Brain microvascular endothelial cell (primary cell): ENCODE measurements at regions not wholly inside any gene's neighbourhood (a gene's known extent, or its start where the extent isn't known, plus 50 kb on each side); places are given as distances from the start of the nearest gene placed in this dataset.
A peak's percentile ranks its signal among the peaks of the same experiment; 100 is the strongest.

ENCODE experiments used
- DNase-seq: peaks from one replicate; pipeline ENCODE4 v3.0.0-alpha.2; 2020
- H3K27ac ChIP-seq: fragments of 250-450 bp; sonication (Bioruptor Pico); 2 replicates; pipeline ENCODE4 v1.5.1; 2020; ENCODE audit warnings: mild to moderate bottlenecking, moderate library complexity
- H3K27me3 ChIP-seq: fragments of 250-450 bp; sonication (Bioruptor Pico); replicated peaks from 2 replicates; pipeline ENCODE4 v1.5.1; 2020; ENCODE audit warnings: mild to moderate bottlenecking
- H3K36me3 ChIP-seq: fragments of 250-450 bp; sonication (Bioruptor Pico); replicated peaks from 2 replicates; pipeline ENCODE4 v1.5.1; 2020; ENCODE audit warnings: mild to moderate bottlenecking
- H3K4me3 ChIP-seq: 2 replicates; pipeline ENCODE4 v1.5.1; 2011; ENCODE audit warnings: low read depth, mild to moderate bottlenecking, control low read depth, low read length, moderate library complexity
- in situ Hi-C: cut with HindIII; loops from 2 replicates; pipeline ENCODE4 v1.10.0; 2017; ENCODE audit warnings: low sequenced_read_pairs, low pct_ligation_motif_present
- TF ChIP-seq, protein P1 (sequence below): IDR thresholded peaks from 2 replicates; pipeline ENCODE4 v1.5.1; 2011; ENCODE audit warnings: low read depth, mild to moderate bottlenecking, moderate library complexity, low read length, control low read depth, inconsistent platforms; ENCODE audit errors: missing control alignments

DNA sequence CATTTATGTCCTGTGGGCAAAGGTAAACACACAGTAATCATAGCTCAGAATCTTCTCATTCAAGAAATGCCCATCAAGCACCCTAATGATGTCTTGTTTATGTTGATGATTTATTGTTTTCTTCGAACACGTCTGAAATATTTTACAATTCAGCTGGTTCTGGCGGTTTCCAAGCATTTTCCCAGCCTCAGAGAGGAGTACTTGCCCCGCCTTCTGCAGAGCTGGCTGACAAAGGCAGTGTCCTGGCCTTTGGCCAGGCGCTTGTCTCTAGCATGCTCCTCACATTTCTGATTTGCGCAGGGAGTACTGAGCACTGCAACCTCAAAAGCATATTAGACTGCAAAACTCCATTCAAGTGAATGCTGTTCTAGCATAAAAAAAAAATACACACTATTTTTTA, 314.2 kb upstream of the GNAI1 start:
- in situ Hi-C loops, result loop anchor here (25.0 kb wide), 1 partner anchor 192 kb away; no protein-coding TSS in a partner anchor
- H3K27ac ChIP-seq, result no peak overlapping the region
- DNase-seq, result peak; percentile 84
- no peaks in the 10 kb centered on the region for H3K27me3 ChIP-seq
- H3K36me3 ChIP-seq, result no peaks in the 10 kb centered on the region
- TF ChIP-seq, protein P1, sequence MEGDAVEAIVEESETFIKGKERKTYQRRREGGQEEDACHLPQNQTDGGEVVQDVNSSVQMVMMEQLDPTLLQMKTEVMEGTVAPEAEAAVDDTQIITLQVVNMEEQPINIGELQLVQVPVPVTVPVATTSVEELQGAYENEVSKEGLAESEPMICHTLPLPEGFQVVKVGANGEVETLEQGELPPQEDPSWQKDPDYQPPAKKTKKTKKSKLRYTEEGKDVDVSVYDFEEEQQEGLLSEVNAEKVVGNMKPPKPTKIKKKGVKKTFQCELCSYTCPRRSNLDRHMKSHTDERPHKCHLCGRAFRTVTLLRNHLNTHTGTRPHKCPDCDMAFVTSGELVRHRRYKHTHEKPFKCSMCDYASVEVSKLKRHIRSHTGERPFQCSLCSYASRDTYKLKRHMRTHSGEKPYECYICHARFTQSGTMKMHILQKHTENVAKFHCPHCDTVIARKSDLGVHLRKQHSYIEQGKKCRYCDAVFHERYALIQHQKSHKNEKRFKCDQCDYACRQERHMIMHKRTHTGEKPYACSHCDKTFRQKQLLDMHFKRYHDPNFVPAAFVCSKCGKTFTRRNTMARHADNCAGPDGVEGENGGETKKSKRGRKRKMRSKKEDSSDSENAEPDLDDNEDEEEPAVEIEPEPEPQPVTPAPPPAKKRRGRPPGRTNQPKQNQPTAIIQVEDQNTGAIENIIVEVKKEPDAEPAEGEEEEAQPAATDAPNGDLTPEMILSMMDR, result no peak
- peak overlapping the region; percentile 23 for H3K4me3 ChIP-seq

DNA sequence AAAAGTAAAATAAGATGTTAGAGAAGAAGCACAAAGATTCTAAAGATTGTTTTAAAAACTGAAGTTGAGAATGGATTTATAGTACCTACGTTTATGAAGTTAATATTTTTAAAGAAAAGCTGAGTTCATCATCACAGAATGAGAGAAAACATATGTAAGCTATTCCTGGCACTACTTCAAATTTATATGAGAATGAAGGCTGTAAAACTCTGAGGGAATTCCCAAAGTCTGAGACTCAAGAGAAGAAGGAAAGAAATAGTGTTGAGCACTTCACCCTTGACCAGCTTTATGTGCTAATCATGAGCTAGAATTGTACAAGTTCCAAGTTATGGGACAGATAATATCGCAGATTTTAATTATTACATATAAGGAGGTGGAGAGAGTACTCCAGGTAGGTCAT, 323.7 kb upstream of the GNAI1 start:
- H3K27ac ChIP-seq, result no peak overlapping the region
- no peaks in the 10 kb centered on the region for H3K27me3 ChIP-seq
- H3K4me3 ChIP-seq, result no peak overlapping the region
- no peaks in the 10 kb centered on the region for H3K36me3 ChIP-seq
- in situ Hi-C loops, result loop anchor here (25.0 kb wide), 1 partner anchor 201 kb away; no protein-coding TSS in a partner anchor
- TF ChIP-seq, protein P1, result no peak
- DNase-seq, result no peak

DNA sequence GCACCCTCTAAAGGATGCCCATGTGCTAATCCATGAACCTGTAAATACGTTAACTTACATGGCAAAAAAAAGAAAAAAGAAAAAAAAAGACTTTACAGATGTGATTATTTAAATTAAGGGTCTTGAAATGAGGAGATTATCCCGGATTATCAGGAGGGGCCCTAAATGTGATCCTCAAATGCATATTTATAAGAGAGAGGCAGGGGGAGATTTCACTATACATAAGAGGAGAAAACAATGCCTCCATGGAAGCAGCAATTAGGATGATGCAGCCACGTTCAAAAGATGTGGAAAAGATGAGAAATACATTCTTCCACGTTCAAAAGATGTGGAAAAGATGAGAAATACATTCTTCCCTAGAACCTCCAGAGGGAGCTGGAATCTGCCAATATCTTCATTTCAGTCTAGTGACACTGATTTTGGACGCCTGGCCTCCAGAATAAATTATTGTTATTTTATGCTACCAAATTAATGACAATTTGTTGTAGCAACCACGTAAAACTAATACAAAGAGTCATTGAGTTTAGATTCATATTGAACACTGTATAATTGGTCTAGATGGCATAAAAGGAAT, 328.4 kb upstream of the GNAI1 start:
- in situ Hi-C loops, result loop anchor here (25.0 kb wide), 1 partner anchor 206 kb away; no protein-coding TSS in a partner anchor
- Histone ChIP-seq H3K27me3 (no peaks in the 10 kb centered on the region), H3K4me3 (no peak overlapping the region), H3K36me3 (no peaks in the 10 kb centered on the region), H3K27ac (no peak overlapping the region)
- TF ChIP-seq, protein P1, result peak; percentile 66
- DNase-seq, result peak; percentile 22

DNA sequence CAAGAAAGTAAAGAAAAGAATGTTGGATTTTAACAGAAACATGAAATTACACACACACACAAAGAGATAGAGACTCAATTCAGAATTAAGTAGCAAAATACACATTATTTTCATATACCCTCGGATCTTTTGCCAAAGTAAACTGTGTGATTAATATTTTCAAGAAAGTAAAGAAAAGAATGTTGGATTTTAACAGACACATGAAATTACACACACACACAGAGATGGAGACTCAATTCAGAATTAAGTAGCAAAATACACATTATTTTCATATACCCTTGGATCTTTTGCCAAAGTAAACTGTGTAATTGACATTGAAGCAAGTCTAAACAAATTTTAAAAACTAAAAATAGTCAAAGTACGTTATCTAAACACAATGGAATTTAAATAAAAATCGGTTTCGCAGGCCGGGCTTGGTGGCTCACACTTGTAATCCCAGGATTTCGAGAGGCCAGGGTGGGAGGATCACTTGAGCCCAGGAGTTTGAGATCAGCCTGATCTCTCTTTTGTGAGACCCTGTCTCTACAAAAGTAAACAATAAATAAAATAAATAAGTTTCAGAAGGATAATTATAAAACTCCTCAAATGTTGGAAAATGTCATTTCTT, 337.3 kb upstream of the MAGI2 start:
- DNase-seq, result no peak
- no peaks in the 10 kb centered on the region for H3K36me3 ChIP-seq
- no peak overlapping the region for H3K27ac ChIP-seq
- H3K27me3 ChIP-seq, result no peaks in the 10 kb centered on the region
- TF ChIP-seq, protein P1, result no peak
- in situ Hi-C loops, result no loop called here
- H3K4me3 ChIP-seq, result no peak overlapping the region

DNA sequence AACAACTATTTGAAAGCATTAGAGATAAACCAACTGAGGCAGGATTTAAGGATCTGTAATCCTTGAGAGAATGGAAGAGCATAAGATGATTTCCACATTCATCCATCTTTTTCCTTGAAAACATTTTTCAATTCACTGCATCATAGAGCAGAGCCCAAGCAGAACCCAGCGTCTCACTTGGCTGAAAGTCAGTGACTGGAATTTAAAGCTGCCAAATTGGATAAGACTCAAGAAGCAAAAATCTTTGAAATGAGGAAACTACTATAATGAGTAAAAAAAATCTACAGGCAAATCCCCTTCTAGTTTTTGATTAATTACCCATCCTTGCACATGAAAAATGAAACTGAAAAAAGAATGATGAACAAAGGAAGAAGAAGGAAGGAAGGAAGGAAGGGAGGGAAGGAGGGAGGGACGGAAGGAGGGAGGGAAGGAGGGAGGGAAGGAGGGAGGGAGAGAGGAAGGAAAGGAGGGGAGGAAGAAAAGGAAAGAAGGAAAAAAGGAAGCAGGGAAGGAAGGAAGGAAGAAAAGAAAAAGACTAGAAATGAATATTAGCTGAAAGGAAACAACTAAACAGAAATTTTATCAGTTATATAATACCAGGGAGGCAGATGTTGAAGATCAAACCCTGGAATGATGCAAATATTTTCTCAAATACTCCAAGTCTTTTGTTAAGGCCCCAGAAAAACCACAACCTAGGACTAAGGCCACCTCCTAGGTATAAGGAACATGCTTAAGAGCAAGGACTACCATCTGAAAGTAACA, 336.3 kb upstream of the MAGI2 start:
- in situ Hi-C loops, result no loop called here
- Histone ChIP-seq H3K27ac (no peak overlapping the region), H3K4me3 (no peak overlapping the region), H3K36me3 (no peaks in the 10 kb centered on the region), H3K27me3 (no peaks in the 10 kb centered on the region)
- TF ChIP-seq, protein P1, result no peak
- DNase-seq, result peak; percentile 19
